T47D (cell line): ENCODE measurements at regions not wholly inside any gene's neighbourhood (a gene's known extent, or its start where the extent isn't known, plus 50 kb on each side); places are given as distances from the start of the nearest gene placed in this dataset.

Source experiments
- DNase-seq, 2 experiments: peaks; one replicate each; pipeline versions ENCODE4 v3.0.0 to v3.0.0-alpha.2; 2011 to 2012; ENCODE audit warnings: low read depth in 1 of 2, low spot score in 1 of 2
- JUND ChIP-seq: IDR thresholded peaks from 2 replicates; pipeline ENCODE4 v1.6.1; 2012; ENCODE audit warnings: low read depth
- in situ Hi-C: cut with HindIII; loops from 2 replicates; pipeline ENCODE4 v1.10.0; 2016; ENCODE audit warnings: low sequenced_read_pairs, low pct_unique_long_range_greater_than_20kb

DNA sequence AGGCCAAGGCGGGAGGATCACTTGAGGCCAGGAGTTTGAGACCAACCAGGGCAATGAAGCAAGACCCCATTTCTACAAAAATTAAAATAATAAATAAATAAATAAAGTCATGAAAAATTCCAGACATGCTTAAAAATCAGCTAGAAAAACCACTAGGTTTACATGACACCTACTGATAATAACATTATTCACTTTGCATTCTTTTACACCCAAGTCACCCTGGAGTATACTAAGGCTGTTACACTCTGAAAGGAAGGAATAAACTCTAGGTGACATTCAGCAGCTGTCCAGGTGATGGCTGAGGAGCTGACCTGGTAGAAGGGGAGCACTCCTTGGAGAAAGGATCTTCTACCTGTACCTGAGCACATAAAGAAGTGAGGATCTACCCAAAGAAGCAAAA is 179.2 kb downstream of the ZNF281 start:
- in situ Hi-C loops, result no loop called here
- no peak for DNase-seq
- TF ChIP-seq JUND, result no peak

- TF ChIP-seq JUND, result no peak
- in situ Hi-C loops, result no loop called here
Measured at GRCh38 chr1:200228486-200228885, 181.3 kb downstream of the ZNF281 start.

GRCh38 chr1:200228081-200228480 is 181.8 kb downstream of the ZNF281 start:
- DNase-seq, result no peak
- in situ Hi-C loops, result no loop called here
- no peak for TF ChIP-seq JUND

More at GRCh38 chr1:200228486-200228885, 181.3 kb downstream of the ZNF281 start:
- no peak for DNase-seq
